AG09309 (cell line): ENCODE measurements at regions not wholly inside any gene's neighbourhood (a gene's known extent, or its start where the extent isn't known, plus 50 kb on each side); places are given as distances from the start of the nearest gene placed in this dataset.

Experiments
- DNase-seq: peaks from one replicate; pipeline ENCODE4 v3.0.0-alpha.2; 2010; ENCODE audit warnings: low read depth
- H3K4me3 ChIP-seq: 2 replicates; pipeline ENCODE4 v1.5.1; 2011; ENCODE audit warnings: mild to moderate bottlenecking, low read depth, low read length, moderate library complexity; ENCODE audit not compliant: control insufficient read depth
- CTCF ChIP-seq: IDR thresholded peaks from 2 replicates; pipeline ENCODE4 v1.5.1; 2011; ENCODE audit warnings: mild to moderate bottlenecking, low read depth, low read length, inconsistent platforms; ENCODE audit not compliant: insufficient read depth, control insufficient read depth; ENCODE audit errors: missing control alignments

- H3K4me3 ChIP-seq = no peak overlapping the region
- no peak for TF ChIP-seq CTCF
- no peak for DNase-seq
Observed at GRCh38 chr5:56564541-56565282, 250.6 kb upstream of the MAP3K1 start.

DNA sequence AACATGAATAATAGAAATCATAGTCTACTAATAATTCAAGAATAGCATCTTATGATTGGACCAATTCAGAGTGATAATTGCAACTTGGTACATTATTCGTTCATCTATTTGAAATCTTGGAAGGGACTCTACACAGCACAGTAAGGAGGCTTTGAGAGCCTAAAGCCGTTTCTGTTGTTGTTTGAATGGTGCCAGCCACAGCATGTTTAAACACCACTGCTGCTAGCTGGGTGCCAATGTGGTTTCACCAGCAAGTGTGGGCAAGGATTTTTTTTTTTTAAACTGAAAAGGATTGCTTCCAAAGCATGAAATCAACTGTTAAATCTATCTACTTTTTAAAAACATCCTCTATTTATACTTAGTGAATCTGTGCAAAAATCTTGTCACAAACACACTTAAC is 253.9 kb upstream of the MAP3K1 start:
- no peak for TF ChIP-seq CTCF
- no peak for DNase-seq
- no peak overlapping the region for H3K4me3 ChIP-seq

GRCh38 chr5:56558131-56558745 is 257.1 kb upstream of the MAP3K1 start:
- DNase-seq = no peak
- TF ChIP-seq CTCF = no peak
- H3K4me3 ChIP-seq = no peak overlapping the region

GRCh38 chr5:56557198-56557597 is 258.2 kb upstream of the MAP3K1 start:
- H3K4me3 ChIP-seq = no peak overlapping the region
- no peak for TF ChIP-seq CTCF
- no peak for DNase-seq

DNA sequence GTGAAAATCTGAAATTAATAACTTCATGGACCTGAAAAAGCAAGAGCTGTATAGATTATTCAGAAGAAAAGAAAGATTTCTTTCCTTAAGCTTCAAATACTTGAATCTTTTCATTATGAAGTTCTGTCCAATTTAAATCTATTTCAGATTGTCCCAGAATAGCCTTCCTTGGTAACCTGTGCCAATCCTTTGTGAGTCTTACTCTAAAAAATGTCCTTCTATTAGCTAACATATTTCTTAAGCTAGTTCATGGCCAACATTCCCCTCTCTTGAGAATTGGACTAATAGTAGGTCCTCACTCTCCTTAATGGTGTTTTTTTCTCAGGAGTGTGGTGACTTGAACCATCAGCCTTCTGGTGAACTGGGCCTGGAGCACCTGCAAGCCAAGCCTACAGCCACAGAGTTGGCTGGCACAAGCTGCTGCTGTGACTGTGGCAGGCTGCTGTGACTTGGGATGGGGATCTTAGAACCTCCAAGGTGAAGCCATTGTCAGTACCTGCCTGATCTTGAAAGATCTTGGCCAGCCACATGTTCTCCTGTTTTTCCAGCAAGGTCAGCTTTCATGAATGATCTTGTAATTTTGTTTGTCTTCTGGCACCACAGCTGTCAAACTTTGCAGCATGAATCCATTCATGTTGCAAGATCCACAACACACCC is 262.6 kb upstream of the MAP3K1 start:
- H3K4me3 ChIP-seq = no peak overlapping the region
- no peak for TF ChIP-seq CTCF
- DNase-seq = no peak

- no peak for TF ChIP-seq CTCF
- H3K4me3 ChIP-seq = no peak overlapping the region
- no peak for DNase-seq
Observed at GRCh38 chr5:56550227-56550626, 265.1 kb upstream of the MAP3K1 start.
